ENCODE measurements at regions not wholly inside any gene's neighbourhood (a gene's known extent, or its start where the extent isn't known, plus 50 kb on each side); places are given as distances from the start of the nearest gene placed in this dataset.

DNA sequence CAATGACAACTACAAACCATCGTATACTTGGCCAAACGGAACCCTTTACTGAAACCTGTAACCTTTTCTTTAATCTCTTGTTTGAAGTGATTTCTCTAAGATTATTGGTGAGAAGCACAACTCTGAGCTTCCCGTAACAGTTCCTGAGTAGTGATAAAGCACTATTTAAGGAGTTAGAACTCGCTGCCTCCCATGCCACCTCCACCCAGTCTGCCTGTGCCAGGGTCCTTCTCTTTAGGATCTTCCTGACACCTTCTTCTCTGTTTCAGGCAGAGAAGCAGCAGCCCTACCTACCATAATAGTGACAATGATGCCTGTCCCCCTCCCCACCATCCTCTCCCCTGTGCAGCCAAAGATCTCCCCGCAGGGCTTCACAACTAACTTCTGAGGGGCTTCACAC is 330.6 kb downstream of the ZSWIM6 start:
- no peaks in the 10 kb centered on the region for H3K36me3 Mint-ChIP-seq (ENCODE audit: low read depth)
- no peak for DNase-seq
- no peak for ATAC-seq

GRCh38 chr5:61666064-61666621 is 334.1 kb downstream of the ZSWIM6 start:
- peaks cover 4% of the 10 kb centered on the region for H3K27me3 Mint-ChIP-seq
- TF ChIP-seq, protein P1, sequence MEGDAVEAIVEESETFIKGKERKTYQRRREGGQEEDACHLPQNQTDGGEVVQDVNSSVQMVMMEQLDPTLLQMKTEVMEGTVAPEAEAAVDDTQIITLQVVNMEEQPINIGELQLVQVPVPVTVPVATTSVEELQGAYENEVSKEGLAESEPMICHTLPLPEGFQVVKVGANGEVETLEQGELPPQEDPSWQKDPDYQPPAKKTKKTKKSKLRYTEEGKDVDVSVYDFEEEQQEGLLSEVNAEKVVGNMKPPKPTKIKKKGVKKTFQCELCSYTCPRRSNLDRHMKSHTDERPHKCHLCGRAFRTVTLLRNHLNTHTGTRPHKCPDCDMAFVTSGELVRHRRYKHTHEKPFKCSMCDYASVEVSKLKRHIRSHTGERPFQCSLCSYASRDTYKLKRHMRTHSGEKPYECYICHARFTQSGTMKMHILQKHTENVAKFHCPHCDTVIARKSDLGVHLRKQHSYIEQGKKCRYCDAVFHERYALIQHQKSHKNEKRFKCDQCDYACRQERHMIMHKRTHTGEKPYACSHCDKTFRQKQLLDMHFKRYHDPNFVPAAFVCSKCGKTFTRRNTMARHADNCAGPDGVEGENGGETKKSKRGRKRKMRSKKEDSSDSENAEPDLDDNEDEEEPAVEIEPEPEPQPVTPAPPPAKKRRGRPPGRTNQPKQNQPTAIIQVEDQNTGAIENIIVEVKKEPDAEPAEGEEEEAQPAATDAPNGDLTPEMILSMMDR (IDR thresholded peaks at IDR 0.05) = no peak
- DNase-seq = no peak
- no peaks in the 10 kb centered on the region for H3K9me3 Mint-ChIP-seq
- no peak overlapping the region for H3K4me3 Mint-ChIP-seq
- CTCF ChIA-PET = interaction anchor here (2.0 kb wide), 1 partner anchor 8 kb away, joined by 11 read pairs; no protein-coding TSS in a partner anchor
- POLR2A ChIA-PET = no interaction called here
- intact Hi-C loops (cut with micrococcal nuclease) = no loop called here
- H3K27ac Mint-ChIP-seq = no peak overlapping the region
- ATAC-seq = no peak
- no peaks in the 10 kb centered on the region for H3K36me3 Mint-ChIP-seq (ENCODE audit: low read depth)
- H3K4me1 Mint-ChIP-seq (ENCODE audit: low read depth) = no peaks in the 10 kb centered on the region

More for the DNA sequence above, 330.6 kb downstream of the ZSWIM6 start:
- intact Hi-C loops (cut with micrococcal nuclease) = no loop called here
- H3K4me3 Mint-ChIP-seq = no peak overlapping the region
- no peaks in the 10 kb centered on the region for H3K4me1 Mint-ChIP-seq (ENCODE audit: low read depth)
- no peak overlapping the region for H3K27ac Mint-ChIP-seq
- no peaks in the 10 kb centered on the region for H3K9me3 Mint-ChIP-seq
- no peaks in the 10 kb centered on the region for H3K27me3 Mint-ChIP-seq
- CTCF ChIA-PET = no interaction called here
- POLR2A ChIA-PET = no interaction called here
- TF ChIP-seq, protein P1 (IDR thresholded peaks at IDR 0.05) = no peak

GRCh38 chr5:61667525-61668218 is 335.6 kb downstream of the ZSWIM6 start:
- ChIA-PET CTCF (interaction anchor here (2.0 kb wide), 1 partner anchor 9 kb away, joined by 11 read pairs; no protein-coding TSS in a partner anchor), POLR2A (no interaction called here)
- DNase-seq = no peak
- TF ChIP-seq, protein P1 (IDR thresholded peaks at IDR 0.05) = no peak
- H3K4me1 Mint-ChIP-seq (ENCODE audit: low read depth) = no peaks in the 10 kb centered on the region
- H3K27ac Mint-ChIP-seq = no peak overlapping the region
- no peaks in the 10 kb centered on the region for H3K36me3 Mint-ChIP-seq (ENCODE audit: low read depth)
- intact Hi-C loops (cut with micrococcal nuclease) = no loop called here
- H3K27me3 Mint-ChIP-seq = peaks cover 6% of the 10 kb centered on the region
- ATAC-seq = no peak
- no peaks in the 10 kb centered on the region for H3K9me3 Mint-ChIP-seq
- no peak overlapping the region for H3K4me3 Mint-ChIP-seq

DNA sequence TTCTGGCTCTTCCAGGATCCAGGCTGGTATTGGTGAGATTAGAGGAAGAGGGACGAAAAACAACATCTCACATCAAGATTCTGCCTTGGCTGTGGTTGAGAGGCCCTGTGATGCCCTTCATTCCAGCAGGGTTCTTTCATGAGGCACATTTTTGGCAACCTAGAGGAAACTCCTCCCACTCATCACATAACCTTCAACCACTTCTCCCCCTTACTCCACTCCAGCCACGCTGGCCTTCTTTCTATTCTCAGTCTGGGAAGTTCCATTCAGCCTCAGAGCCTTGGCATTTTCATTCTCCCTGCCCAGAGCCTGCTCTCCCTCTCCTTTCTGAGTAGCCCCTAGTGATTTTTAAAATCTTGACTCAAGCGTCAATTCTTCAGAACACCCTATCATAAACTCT is 337.5 kb downstream of the ZSWIM6 start:
- H3K4me1 Mint-ChIP-seq (ENCODE audit: low read depth) = no peaks in the 10 kb centered on the region
- intact Hi-C loops (cut with micrococcal nuclease) = no loop called here
- ChIA-PET POLR2A (no interaction called here), CTCF (no interaction called here)
- peaks cover 7% of the 10 kb centered on the region for H3K27me3 Mint-ChIP-seq
- no peaks in the 10 kb centered on the region for H3K9me3 Mint-ChIP-seq
- TF ChIP-seq, protein P1 (IDR thresholded peaks at IDR 0.05) = no peak
- H3K36me3 Mint-ChIP-seq (ENCODE audit: low read depth) = no peaks in the 10 kb centered on the region
- no peak for DNase-seq
- no peak for ATAC-seq
- no peak overlapping the region for H3K27ac Mint-ChIP-seq
- no peak overlapping the region for H3K4me3 Mint-ChIP-seq

DNA sequence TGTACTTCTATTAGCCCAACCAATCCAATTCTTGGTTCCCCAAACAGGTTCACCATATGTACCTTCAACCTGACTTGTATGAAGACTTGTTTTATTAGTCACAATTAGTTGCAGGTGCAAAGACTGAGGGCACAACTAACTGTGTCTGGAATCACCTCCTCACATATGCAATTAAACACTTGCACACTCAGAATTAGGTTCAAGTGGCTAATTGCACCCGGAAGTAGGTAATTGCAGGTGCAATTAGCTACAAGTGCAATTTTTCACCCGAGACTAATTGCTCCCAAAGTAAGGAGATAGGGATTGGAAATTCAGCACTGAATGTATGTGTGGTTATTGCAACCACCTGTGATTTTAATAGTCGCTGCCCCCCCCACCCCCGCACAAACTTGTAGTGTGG is 338.9 kb downstream of the ZSWIM6 start:
- POLR2A ChIA-PET = no interaction called here
- no peaks in the 10 kb centered on the region for H3K36me3 Mint-ChIP-seq (ENCODE audit: low read depth)
- no peaks in the 10 kb centered on the region for H3K4me1 Mint-ChIP-seq (ENCODE audit: low read depth)
- no peak overlapping the region for H3K27ac Mint-ChIP-seq
- intact Hi-C loops (cut with micrococcal nuclease) = no loop called here
- CTCF ChIA-PET = interaction anchor here (2.2 kb wide), 1 partner anchor 12 kb away, joined by 11 read pairs; no protein-coding TSS in a partner anchor
- TF ChIP-seq, protein P1 (IDR thresholded peaks at IDR 0.05) = no peak
- H3K27me3 Mint-ChIP-seq = peaks cover 9% of the 10 kb centered on the region
- DNase-seq (no peak), ATAC-seq (no peak)
- H3K9me3 Mint-ChIP-seq = no peaks in the 10 kb centered on the region
- H3K4me3 Mint-ChIP-seq = no peak overlapping the region

All from activated CD8-positive, alpha-beta T cell treated with anti-CD3 and anti-CD28 coated beads for 36 hours (primary cell).